Chondrocyte (in vitro differentiated cells): ENCODE measurements at regions not wholly inside any gene's neighbourhood (a gene's known extent, or its start where the extent isn't known, plus 50 kb on each side); places are given as distances from the start of the nearest gene placed in this dataset.
A peak's percentile ranks its signal among the peaks of the same experiment; 100 is the strongest.

Experiments
- DNase-seq: peaks from one replicate; pipeline ENCODE4 v3.0.0; 2021; ENCODE audit warnings: mixed read lengths, low spot score
- H3K27ac Mint-ChIP-seq: one replicate; pipeline ENCODE4 v1.8.0; 2021; ENCODE audit warnings: mild to moderate bottlenecking, moderate library complexity, mixed read lengths; ENCODE audit not compliant: unreplicated experiment
- H3K27me3 Mint-ChIP-seq: 2 replicates; pipeline ENCODE4 v1.8.0; 2021; ENCODE audit warnings: low read depth, mixed read lengths
- H3K36me3 Mint-ChIP-seq: 2 replicates; pipeline ENCODE4 v1.8.0; 2021; ENCODE audit warnings: low read depth, mixed read lengths
- H3K4me1 Mint-ChIP-seq: 2 replicates; pipeline ENCODE4 v1.8.0; 2021; ENCODE audit warnings: low read depth, mild to moderate bottlenecking, mixed read lengths
- H3K4me3 Mint-ChIP-seq: one replicate; pipeline ENCODE4 v1.8.0; 2021; ENCODE audit warnings: mild to moderate bottlenecking, moderate library complexity, mixed read lengths; ENCODE audit not compliant: unreplicated experiment
- H3K9me3 Mint-ChIP-seq: 2 replicates; pipeline ENCODE4 v1.8.0; 2021; ENCODE audit warnings: low read depth, mixed read lengths
- TF ChIP-seq, protein P1 (sequence below): fragments of 200-600 bp; sonication (generic); IDR thresholded peaks from 2 replicates; pipeline ENCODE4 v1.5.0; 2021; ENCODE audit warnings: antibody characterized with exemption, mild to moderate bottlenecking, moderate library complexity

DNA sequence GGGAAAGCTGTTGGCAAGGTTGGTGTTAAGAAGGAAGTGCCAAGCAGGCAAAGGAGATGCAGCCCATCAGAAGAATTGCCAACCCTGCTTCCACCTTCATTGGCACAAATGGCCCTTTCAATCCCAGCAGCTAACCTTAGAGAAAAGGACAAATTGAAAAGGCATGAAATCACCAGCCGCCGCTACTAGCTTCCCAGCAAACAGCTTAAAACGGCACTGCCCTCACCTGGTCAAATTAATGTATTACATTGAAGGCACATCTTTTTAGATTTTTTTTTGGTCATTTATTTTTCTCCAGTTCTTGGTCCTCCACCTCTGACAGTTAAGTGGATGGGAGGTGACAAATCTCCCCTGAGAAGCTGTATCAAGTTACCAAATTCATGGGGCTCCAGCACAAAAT, 51.0 kb upstream of the NHSL2 start:
- peaks cover 9% of the 10 kb centered on the region for H3K27me3 Mint-ChIP-seq
- H3K27ac Mint-ChIP-seq: no peak overlapping the region
- DNase-seq: no peak
- H3K4me1 Mint-ChIP-seq: no peaks in the 10 kb centered on the region
- no peak overlapping the region for H3K4me3 Mint-ChIP-seq
- H3K9me3 Mint-ChIP-seq: peaks cover 5% of the 10 kb centered on the region
- TF ChIP-seq, protein P1, sequence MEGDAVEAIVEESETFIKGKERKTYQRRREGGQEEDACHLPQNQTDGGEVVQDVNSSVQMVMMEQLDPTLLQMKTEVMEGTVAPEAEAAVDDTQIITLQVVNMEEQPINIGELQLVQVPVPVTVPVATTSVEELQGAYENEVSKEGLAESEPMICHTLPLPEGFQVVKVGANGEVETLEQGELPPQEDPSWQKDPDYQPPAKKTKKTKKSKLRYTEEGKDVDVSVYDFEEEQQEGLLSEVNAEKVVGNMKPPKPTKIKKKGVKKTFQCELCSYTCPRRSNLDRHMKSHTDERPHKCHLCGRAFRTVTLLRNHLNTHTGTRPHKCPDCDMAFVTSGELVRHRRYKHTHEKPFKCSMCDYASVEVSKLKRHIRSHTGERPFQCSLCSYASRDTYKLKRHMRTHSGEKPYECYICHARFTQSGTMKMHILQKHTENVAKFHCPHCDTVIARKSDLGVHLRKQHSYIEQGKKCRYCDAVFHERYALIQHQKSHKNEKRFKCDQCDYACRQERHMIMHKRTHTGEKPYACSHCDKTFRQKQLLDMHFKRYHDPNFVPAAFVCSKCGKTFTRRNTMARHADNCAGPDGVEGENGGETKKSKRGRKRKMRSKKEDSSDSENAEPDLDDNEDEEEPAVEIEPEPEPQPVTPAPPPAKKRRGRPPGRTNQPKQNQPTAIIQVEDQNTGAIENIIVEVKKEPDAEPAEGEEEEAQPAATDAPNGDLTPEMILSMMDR: peak; percentile 81
- H3K36me3 Mint-ChIP-seq: no peaks in the 10 kb centered on the region
